ENCODE measurements at regions not wholly inside any gene's neighbourhood (a gene's known extent, or its start where the extent isn't known, plus 50 kb on each side); places are given as distances from the start of the nearest gene placed in this dataset.

DNA sequence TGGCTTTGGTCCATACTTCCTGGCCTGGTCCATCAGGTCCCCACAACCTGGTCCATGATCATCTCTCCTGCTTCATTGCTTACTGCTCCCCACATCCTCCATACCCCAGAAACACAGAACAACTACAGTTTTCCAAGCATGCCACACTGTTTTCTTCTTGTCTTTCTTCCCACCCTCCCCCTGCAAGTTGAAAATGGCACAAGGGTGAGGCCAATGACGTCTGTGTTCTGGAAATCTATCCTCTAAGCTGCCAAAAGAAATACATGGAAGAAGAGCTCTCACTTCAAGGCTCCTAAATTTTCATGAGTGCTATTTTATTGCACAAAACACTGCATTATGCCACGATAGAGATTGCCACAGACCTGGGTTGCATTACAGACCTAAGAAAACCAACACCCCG, 404.4 kb downstream of the VPS13C start:
- Histone ChIP-seq H3K4me3 (no peak overlapping the region), H3K27me3 (ENCODE audit: low read depth) (no peaks in the 10 kb centered on the region), H3K36me3 (replicated peaks) (no peaks in the 10 kb centered on the region), H3K4me1 (no peaks in the 10 kb centered on the region), H3K9me3 (0 out of 2 replicates have a peak, but pooled peaks cover 3% of the 10 kb centered on the region)
- in situ Hi-C loops (cut with MboI; ENCODE audit: low sequenced_read_pairs) = no loop called here
- DNase-seq (ENCODE audit: low spot score in 2 of 2) = no peak

DNA sequence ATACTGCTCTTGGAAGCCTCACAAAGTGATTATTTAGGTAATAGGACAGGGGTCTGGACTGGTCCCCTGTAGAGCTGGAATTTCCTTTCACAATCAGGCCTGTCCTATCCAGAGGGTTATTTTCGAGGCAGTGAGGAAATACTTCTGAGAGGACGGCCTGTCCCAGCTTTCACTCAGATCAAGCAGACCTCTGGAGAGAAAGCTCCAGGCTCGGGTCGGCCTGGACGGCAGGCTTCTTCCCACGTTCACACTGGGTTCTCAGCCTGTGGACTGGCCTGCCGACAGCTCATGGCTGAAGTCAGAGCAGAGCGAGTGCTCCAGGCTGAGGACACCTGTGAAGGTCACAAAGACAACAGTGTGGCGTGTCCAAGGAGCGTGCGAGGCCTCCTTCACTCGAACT, 405.3 kb downstream of the VPS13C start:
- no peak for DNase-seq (ENCODE audit: low spot score in 2 of 2)
- H3K9me3 ChIP-seq = 0 out of 2 replicates have a peak, but pooled peaks cover 3% of the 10 kb centered on the region
- in situ Hi-C loops (cut with MboI; ENCODE audit: low sequenced_read_pairs) = no loop called here

DNA sequence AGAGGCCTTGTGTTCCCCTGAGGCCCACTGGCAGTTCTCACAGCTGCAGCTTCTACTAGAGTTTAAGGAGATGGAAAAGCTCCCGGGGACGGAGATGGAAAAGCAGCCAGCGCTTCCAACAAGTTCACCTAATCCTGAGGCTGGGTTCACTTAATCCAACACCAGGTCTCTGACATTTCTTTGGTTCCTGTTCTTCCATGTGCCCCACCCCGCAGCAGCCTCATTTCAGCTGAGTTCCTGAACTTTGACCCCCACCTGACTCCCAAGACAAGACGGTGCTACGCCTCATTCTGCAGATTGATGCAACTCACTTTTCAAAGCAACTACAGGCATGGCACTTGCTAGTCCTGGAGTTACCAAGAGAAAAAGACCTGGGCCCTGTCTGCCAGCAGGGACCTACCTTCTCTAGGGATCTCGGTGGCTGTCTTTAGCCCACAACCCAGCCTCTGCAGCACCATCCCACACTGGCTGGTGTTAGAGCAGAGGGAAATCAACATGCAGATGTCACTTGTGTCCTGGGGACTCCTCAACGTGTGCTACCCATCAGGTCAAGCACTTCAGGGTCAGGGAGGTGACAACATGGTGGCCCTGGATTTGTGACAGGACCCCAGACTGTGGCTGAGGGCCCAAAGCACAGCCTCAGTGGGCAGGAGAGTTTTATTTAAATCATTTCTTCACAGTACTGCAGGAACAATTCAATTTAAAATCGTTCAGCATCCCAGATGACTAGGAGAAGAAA, 406.1 kb downstream of the VPS13C start:
- H3K27me3 ChIP-seq (ENCODE audit: low read depth) = no peaks in the 10 kb centered on the region
- 0 out of 2 replicates have a peak, but pooled peaks cover 3% of the 10 kb centered on the region for H3K9me3 ChIP-seq
- no peak overlapping the region for H3K4me3 ChIP-seq
- in situ Hi-C loops (cut with MboI; ENCODE audit: low sequenced_read_pairs) = no loop called here
- H3K4me1 ChIP-seq = no peaks in the 10 kb centered on the region
- H3K36me3 ChIP-seq (replicated peaks) = no peaks in the 10 kb centered on the region
- DNase-seq (ENCODE audit: low spot score in 2 of 2) = no peak

More for the DNA sequence above, 405.3 kb downstream of the VPS13C start:
- Histone ChIP-seq H3K36me3 (replicated peaks) (no peaks in the 10 kb centered on the region), H3K4me1 (no peaks in the 10 kb centered on the region), H3K4me3 (no peak overlapping the region), H3K27me3 (ENCODE audit: low read depth) (no peaks in the 10 kb centered on the region)

DNA sequence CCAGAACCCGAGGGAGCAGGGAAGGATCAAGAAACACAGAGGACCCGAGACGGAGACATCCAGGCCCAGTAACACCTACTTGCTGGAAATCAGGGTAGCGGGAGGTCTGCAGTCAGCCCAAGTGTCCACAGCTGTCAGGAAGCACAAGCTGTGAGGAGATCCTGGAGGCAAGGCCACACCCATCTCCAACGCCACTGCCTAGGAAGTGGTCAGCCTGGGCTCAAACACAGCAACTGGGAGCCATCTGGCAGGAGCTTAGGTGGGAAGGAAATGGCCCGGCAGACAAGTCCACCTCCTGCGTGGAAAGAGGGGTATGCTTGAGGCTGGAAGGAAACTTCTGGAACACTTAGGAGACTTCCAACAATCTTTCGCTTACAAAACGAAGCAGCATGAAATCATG, 407.1 kb downstream of the VPS13C start:
- in situ Hi-C loops (cut with MboI; ENCODE audit: low sequenced_read_pairs) = no loop called here
- H3K27me3 ChIP-seq (ENCODE audit: low read depth) = no peaks in the 10 kb centered on the region
- no peaks in the 10 kb centered on the region for H3K4me1 ChIP-seq
- DNase-seq (ENCODE audit: low spot score in 2 of 2) = no peak
- no peak overlapping the region for H3K4me3 ChIP-seq
- H3K9me3 ChIP-seq = 0 out of 2 replicates have a peak, but pooled peaks cover 3% of the 10 kb centered on the region
- no peaks in the 10 kb centered on the region for H3K36me3 ChIP-seq (replicated peaks)

DNA sequence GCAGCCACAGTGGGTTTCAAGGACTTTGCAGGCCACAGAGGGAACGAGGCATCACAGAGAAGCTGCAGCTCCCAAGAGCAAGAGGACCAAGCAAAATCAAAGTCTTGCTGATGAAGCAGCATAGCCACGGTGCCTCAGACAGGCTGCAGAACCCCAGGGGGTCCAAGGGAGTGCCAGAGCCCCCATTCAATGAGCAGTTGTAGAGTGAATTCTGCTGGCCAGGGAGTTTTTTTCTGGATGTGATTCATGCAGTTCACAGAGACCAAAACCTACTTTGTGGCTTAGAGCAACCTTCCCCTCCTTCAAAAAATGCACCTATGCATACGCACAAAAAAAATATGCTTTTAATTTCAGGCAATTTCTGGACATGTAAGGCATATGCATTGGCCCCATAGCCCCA, 409.0 kb downstream of the VPS13C start:
- H3K9me3 ChIP-seq = peaks cover 6% of the 10 kb centered on the region; the same call in 1 of the 2 replicates
- H3K36me3 ChIP-seq (replicated peaks) = no peaks in the 10 kb centered on the region
- H3K4me3 ChIP-seq = no peak overlapping the region
- 0 out of 2 replicates have a peak, but pooled peaks cover 2% of the 10 kb centered on the region for H3K27me3 ChIP-seq (ENCODE audit: low read depth)
- in situ Hi-C loops (cut with MboI; ENCODE audit: low sequenced_read_pairs) = no loop called here
- H3K4me1 ChIP-seq = no peaks in the 10 kb centered on the region
- no peak for DNase-seq (ENCODE audit: low spot score in 2 of 2)

DNA sequence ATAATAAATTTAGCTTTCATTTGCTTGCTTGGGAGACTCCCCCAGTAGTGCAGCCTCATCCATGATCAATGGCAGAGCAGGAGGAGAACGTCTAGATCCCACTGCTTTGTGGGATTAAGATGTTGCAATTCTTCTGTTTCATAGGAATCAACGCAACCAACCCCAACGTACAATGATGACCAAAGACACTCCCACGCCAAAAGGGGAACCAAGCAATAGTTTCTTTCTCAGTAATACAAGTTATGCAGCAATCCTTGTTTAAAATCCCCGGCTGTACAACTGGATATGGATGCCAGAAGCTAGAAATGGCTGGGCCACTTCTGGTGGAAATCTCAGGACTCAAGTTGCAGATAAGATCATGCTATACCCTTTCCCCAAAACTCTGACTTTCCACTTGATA, 411.2 kb downstream of the VPS13C start:
- Histone ChIP-seq H3K4me1 (no peaks in the 10 kb centered on the region), H3K4me3 (no peak overlapping the region), H3K36me3 (replicated peaks) (no peaks in the 10 kb centered on the region), H3K9me3 (peaks cover 6% of the 10 kb centered on the region; the same call in 1 of the 2 replicates), H3K27me3 (ENCODE audit: low read depth) (0 out of 2 replicates have a peak, but pooled peaks cover 2% of the 10 kb centered on the region)
- DNase-seq (ENCODE audit: low spot score in 2 of 2) = no peak
- in situ Hi-C loops (cut with MboI; ENCODE audit: low sequenced_read_pairs) = no loop called here

DNA sequence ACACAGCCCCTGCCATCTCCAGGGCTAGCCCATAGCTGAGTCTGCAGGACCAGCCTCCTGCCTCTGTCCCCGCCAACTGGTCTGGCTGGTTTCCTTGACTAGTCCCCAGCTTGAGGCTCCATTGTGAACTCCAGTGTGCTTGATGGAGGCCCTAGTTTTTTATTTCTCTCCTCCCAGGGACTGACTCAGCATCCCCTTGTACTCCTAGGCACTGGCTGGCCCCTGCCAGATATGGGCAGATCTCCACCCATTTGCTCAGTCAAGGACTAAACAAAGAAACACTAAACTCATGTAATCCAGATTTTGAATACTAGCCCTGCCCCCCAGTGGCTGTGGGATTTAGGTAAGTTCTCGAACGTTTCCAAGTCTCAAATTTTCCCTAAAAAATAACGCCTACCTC, 415.4 kb upstream of the RORA start:
- 0 out of 2 replicates have a peak, but pooled peaks cover 2% of the 10 kb centered on the region for H3K27me3 ChIP-seq (ENCODE audit: low read depth)
- in situ Hi-C loops (cut with MboI; ENCODE audit: low sequenced_read_pairs) = no loop called here
- DNase-seq (ENCODE audit: low spot score in 2 of 2) = no peak
- no peaks in the 10 kb centered on the region for H3K4me1 ChIP-seq
- peaks cover 3% of the 10 kb centered on the region; the same call in 1 of the 2 replicates for H3K9me3 ChIP-seq
- no peaks in the 10 kb centered on the region for H3K36me3 ChIP-seq (replicated peaks)
- no peak overlapping the region for H3K4me3 ChIP-seq

DNA sequence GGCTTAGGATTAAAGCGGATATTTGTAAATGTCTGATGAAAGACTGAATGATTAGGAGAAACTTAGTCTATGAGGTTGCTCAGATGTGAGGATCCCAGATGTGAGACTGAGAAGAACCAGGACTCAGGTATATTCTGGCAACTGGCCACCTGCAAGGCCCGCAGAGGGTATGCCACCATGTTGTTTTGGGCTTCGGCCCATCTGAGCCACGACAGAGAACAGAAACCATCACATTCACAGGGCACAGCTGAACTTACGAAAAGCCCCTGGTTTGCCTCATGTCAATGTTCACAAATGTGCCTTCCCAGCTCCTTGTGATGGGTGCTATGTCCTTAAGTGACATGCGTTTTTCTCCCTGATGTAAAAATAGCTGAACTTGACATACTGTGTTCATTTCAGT, 412.5 kb upstream of the RORA start:
- in situ Hi-C loops (cut with MboI; ENCODE audit: low sequenced_read_pairs) = no loop called here

DNA sequence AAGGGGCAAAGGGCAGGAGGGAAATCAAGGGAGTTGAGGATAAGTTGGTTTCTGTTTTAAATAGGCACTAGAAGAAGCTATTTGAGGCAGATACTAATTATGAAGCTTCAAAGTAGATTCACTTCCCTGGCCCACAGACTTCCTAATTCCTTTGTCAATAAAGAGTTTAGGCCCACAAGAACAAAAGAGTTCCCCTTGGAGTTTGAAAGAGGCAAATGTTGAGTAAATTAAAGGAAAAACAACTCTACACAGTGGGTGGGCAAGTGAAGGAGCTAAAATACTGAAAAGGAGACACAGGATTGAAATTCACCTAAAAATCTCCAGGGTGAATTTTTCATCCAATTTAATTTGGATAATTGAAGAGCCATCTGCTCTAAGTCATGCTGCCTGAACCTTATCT, 411.7 kb upstream of the RORA start:
- Histone ChIP-seq H3K27me3 (ENCODE audit: low read depth) (no peaks in the 10 kb centered on the region), H3K4me1 (no peaks in the 10 kb centered on the region)

More for the DNA sequence above, 412.5 kb upstream of the RORA start:
- Histone ChIP-seq H3K4me3 (no peak overlapping the region), H3K9me3 (peaks cover 4% of the 10 kb centered on the region), H3K27me3 (ENCODE audit: low read depth) (no peaks in the 10 kb centered on the region), H3K4me1 (no peaks in the 10 kb centered on the region), H3K36me3 (replicated peaks) (no peaks in the 10 kb centered on the region)
- no peak for DNase-seq (ENCODE audit: low spot score in 2 of 2)

DNA sequence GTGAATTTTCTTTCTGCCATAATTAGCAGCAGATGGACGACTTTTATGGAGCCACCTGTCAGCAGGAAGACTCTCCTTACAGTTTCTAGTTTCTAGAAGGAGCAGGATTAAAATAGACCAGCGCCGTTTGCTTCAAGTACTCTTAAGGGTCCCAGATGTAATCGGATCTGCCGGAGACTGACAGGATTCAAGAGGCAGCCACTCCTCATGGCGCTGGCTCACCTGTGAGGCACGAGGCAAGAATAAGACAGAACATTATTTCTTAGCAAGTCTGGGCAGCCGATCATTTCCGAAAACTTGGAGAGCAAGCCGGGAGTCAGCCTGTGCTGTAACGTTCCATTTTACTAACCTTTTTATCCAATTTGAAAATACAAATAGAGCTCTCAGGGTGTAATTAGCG, 410.4 kb upstream of the RORA start:
- no peak overlapping the region for H3K4me3 ChIP-seq
- peaks cover 4% of the 10 kb centered on the region for H3K9me3 ChIP-seq
- no peaks in the 10 kb centered on the region for H3K27me3 ChIP-seq (ENCODE audit: low read depth)
- no peak for DNase-seq (ENCODE audit: low spot score in 2 of 2)
- H3K36me3 ChIP-seq (replicated peaks) = no peaks in the 10 kb centered on the region
- no peaks in the 10 kb centered on the region for H3K4me1 ChIP-seq
- in situ Hi-C loops (cut with MboI; ENCODE audit: low sequenced_read_pairs) = no loop called here

More for the DNA sequence above, 411.7 kb upstream of the RORA start:
- no peak for DNase-seq (ENCODE audit: low spot score in 2 of 2)
- H3K9me3 ChIP-seq = peaks cover 4% of the 10 kb centered on the region
- H3K36me3 ChIP-seq (replicated peaks) = no peaks in the 10 kb centered on the region
- in situ Hi-C loops (cut with MboI; ENCODE audit: low sequenced_read_pairs) = no loop called here
- H3K4me3 ChIP-seq = no peak overlapping the region

DNA sequence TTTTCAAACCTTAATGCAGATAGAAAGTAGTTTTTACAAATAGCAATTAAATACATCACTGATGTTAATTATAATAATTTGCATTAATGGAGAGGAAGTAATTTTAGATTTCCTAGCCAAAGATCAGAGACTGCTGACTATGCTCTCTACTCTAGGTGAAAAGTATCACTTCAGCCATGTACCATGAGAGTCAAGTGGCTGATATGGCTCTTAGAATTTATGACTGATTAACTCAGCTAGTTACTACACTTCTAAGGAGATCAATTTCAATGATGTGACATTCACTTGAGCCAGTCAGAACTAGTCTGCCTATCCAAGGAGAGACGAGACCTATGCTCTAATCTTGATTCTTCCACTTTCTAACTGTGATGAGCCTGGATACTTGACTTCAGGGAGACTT, 405.7 kb upstream of the RORA start:
- Histone ChIP-seq H3K27me3 (ENCODE audit: low read depth) (no peaks in the 10 kb centered on the region), H3K4me1 (no peaks in the 10 kb centered on the region), H3K4me3 (no peak overlapping the region), H3K36me3 (replicated peaks) (no peaks in the 10 kb centered on the region), H3K9me3 (peaks cover 7% of the 10 kb centered on the region; the same call in 1 of the 2 replicates)
- in situ Hi-C loops (cut with MboI; ENCODE audit: low sequenced_read_pairs) = no loop called here
- DNase-seq (ENCODE audit: low spot score in 2 of 2) = no peak

DNA sequence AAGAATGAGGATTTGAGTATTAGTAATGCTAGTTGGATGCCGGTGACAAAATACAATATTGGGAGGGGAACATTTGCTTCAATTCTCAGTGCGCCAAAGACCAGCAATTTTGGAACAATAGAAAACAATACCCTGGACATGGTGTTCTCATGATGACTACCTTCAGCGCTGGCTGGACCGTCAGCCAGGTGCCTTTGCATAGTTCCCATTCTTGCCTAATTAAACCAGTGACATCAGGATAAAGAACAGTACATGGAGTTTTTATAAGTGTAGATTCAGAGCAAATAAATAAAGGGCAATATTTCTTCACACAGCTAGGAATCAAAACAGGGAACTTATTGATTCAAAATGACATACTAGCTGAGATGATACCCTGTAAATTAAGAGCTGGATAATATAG, 404.8 kb upstream of the RORA start:
- H3K4me1 ChIP-seq = no peaks in the 10 kb centered on the region
- in situ Hi-C loops (cut with MboI; ENCODE audit: low sequenced_read_pairs) = no loop called here
- no peaks in the 10 kb centered on the region for H3K27me3 ChIP-seq (ENCODE audit: low read depth)
- no peak overlapping the region for H3K4me3 ChIP-seq
- DNase-seq (ENCODE audit: low spot score in 2 of 2) = no peak
- peaks cover 7% of the 10 kb centered on the region; the same call in 1 of the 2 replicates for H3K9me3 ChIP-seq
- H3K36me3 ChIP-seq (replicated peaks) = no peaks in the 10 kb centered on the region

DNA sequence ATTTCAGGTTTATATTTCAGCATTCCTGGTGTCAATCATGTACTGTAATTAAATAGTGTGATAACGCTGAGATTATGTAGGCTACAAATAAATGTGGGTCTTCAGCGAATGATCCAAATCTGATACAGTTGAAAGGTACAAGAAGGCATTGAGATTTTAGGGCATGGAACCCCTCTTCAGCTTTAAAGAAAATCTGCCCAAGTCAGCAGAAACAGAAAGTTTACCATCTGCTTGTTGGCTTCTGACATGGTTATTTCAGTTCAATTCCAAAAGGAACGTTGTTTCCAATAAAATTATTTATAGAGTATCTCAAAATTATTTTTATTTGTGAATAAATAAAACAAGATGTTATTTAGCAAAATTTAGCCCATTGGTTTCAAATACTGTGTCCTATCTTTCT, 400.2 kb upstream of the RORA start:
- no peak overlapping the region for H3K4me3 ChIP-seq
- no peaks in the 10 kb centered on the region for H3K27me3 ChIP-seq (ENCODE audit: low read depth)
- in situ Hi-C loops (cut with MboI; ENCODE audit: low sequenced_read_pairs) = no loop called here
- H3K9me3 ChIP-seq = peaks cover 3% of the 10 kb centered on the region; the same call in 1 of the 2 replicates
- DNase-seq (ENCODE audit: low spot score in 2 of 2) = no peak
- H3K36me3 ChIP-seq (replicated peaks) = no peaks in the 10 kb centered on the region
- H3K4me1 ChIP-seq = no peaks in the 10 kb centered on the region

DNA sequence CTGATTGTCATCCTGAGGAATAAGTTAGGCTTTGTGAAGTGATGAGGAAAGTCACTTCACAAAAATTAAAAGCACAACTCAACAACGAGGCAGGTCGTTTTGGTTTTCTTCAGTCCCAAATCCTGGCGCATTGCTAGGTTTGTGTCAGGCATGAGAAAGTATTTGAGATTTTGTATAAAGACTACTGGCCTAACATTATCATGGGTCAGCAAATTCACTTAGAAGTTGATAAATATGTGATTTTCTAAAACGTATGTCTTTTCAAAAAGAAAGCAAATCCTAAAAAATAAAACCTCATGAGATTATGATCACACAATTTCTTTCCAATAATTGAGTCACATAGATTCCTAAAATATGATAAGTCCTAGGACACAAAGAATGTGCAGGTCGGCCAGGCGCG, 395.8 kb upstream of the RORA start:
- H3K4me3 ChIP-seq = no peak overlapping the region
- DNase-seq (ENCODE audit: low spot score in 2 of 2) = no peak
- H3K9me3 ChIP-seq = no peaks in the 10 kb centered on the region; the same call in 1 of the 2 replicates
- H3K27me3 ChIP-seq (ENCODE audit: low read depth) = no peaks in the 10 kb centered on the region
- no peaks in the 10 kb centered on the region for H3K36me3 ChIP-seq (replicated peaks)
- in situ Hi-C loops (cut with MboI; ENCODE audit: low sequenced_read_pairs) = no loop called here
- no peaks in the 10 kb centered on the region for H3K4me1 ChIP-seq
